Activated naive CD4-positive, alpha-beta T cell treated with anti-CD3 and anti-CD28 coated beads, Interleukin-2, amount 50 U/mL, for 24 hours (primary cell): ENCODE measurements at regions not wholly inside any gene's neighbourhood (a gene's known extent, or its start where the extent isn't known, plus 50 kb on each side); places are given as distances from the start of the nearest gene placed in this dataset.

ENCODE experiments used
- H3K27ac Mint-ChIP-seq: one replicate; pipeline ENCODE4 v1.8.0; 2021; ENCODE audit warnings: mild to moderate bottlenecking, mixed read lengths
- H3K27me3 Mint-ChIP-seq: one replicate; pipeline ENCODE4 v1.8.0; 2021; ENCODE audit warnings: mixed read lengths
- H3K36me3 Mint-ChIP-seq: one replicate; pipeline ENCODE4 v1.8.0; 2021; ENCODE audit warnings: mixed read lengths
- H3K4me1 Mint-ChIP-seq: one replicate; pipeline ENCODE4 v1.8.0; 2021; ENCODE audit warnings: mixed read lengths
- H3K4me3 Mint-ChIP-seq: one replicate; pipeline ENCODE4 v1.8.0; 2021; ENCODE audit warnings: mild to moderate bottlenecking, mixed read lengths
- H3K9me3 Mint-ChIP-seq: one replicate; pipeline ENCODE4 v1.8.0; 2021; ENCODE audit warnings: mixed read lengths

DNA sequence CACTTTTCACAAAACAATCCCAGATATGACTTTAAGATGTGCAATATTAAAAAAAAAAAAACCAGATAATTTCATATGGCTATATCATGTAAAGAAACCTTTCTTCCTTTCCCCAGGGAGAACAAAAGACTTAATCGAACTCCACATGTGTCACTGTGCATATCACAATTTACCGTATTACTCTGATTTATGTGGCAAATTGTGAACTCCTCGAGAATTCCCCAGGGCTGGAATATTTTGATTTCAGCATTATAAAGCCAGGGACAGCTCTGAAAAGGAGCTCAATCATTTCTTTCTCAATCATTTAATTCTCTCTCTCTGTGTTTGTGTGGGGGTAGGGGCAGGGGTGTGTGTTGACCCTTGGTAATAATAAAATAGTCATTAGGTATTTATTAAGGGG lies 165.8 kb downstream of the TDRD15 start:
- Mint-ChIP-seq H3K27ac (no peak overlapping the region), H3K27me3 (no peaks in the 10 kb centered on the region), H3K4me1 (no peaks in the 10 kb centered on the region), H3K9me3 (no peaks in the 10 kb centered on the region), H3K36me3 (no peaks in the 10 kb centered on the region), H3K4me3 (no peak overlapping the region)

DNA sequence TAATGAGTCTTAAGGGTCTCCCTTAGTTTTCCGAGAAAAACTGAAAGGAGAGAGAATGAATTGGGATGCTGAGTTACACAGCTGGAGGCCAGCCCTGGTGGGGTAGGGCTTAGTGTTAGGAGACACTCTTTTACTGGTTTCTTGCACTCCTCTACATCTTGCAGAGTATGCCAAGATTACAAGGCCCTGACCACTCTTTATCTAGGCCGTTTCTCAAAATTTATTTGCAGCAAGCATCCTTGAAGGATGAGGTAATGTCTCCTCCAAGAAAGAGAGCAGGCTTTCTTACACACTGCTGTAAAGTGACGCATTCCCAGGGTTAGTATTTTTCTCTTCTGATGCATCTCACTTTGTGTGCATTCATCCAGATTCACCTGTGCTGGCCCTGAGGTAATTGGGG lies 166.2 kb downstream of the TDRD15 start:
- no peaks in the 10 kb centered on the region for H3K9me3 Mint-ChIP-seq
- no peak overlapping the region for H3K27ac Mint-ChIP-seq
- no peaks in the 10 kb centered on the region for H3K27me3 Mint-ChIP-seq
- no peak overlapping the region for H3K4me3 Mint-ChIP-seq
- H3K4me1 Mint-ChIP-seq, result no peaks in the 10 kb centered on the region
- H3K36me3 Mint-ChIP-seq, result no peaks in the 10 kb centered on the region

DNA sequence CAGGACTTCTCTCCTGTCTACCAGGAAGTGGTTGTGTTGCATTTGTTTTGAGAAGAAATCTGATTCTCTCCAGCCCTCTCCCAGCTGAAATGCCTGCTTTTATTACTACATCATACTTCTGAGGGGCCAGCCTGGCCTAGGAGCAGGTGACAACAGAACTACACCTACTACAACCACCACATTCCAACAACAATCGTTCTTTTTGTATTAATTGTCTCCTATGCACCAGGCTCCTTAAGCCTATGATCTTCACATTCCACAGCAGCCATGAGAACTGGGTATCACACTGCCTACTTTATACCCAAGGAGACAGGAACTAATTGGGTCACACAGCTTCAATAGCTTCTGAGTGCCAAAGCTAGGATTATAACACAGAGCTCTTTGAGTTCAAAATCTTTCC lies 167.7 kb downstream of the TDRD15 start:
- no peaks in the 10 kb centered on the region for H3K9me3 Mint-ChIP-seq
- H3K4me1 Mint-ChIP-seq, result no peaks in the 10 kb centered on the region
- no peak overlapping the region for H3K4me3 Mint-ChIP-seq
- H3K27me3 Mint-ChIP-seq, result no peaks in the 10 kb centered on the region
- no peaks in the 10 kb centered on the region for H3K36me3 Mint-ChIP-seq
- no peak overlapping the region for H3K27ac Mint-ChIP-seq

DNA sequence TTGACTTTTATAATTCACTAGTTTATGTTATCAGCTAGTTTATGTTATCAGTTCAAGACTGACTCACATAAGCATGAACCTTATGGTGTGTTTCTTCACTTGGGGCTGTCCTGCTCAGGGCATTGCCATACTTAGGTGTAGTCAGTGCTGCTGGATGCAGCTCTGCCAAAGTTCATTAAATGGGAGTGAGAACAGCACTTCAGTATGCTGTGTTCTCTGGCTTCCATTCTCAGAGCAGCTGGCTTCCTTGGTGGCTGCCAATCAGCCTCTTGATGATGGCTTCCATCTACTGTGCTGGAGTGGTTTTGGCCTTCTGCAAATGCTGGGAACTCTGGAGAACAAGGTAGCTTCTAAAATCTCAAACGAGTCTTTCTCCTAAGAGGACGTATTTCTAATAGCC lies 170.7 kb downstream of the TDRD15 start:
- Mint-ChIP-seq H3K9me3 (no peaks in the 10 kb centered on the region), H3K36me3 (no peaks in the 10 kb centered on the region), H3K4me3 (no peak overlapping the region), H3K27me3 (peaks cover 2% of the 10 kb centered on the region), H3K4me1 (no peaks in the 10 kb centered on the region), H3K27ac (no peak overlapping the region)

DNA sequence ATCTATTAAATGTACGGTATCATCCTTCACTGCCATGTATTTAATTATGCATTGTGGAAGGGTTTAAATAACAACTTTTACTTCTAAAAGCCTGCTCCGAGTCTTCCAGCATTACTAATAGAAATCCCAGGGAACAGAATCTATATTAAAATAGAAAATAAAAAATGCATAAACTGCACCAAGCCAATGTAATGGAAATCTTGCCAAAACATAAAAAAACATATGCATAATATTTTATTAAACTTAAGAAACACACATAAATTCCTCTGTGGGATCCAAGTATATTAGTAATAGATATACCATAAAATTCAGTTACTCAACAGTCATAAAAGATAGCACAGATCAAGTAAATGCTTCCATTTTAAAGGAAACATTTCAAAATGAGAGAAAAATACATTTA lies 175.6 kb downstream of the TDRD15 start:
- H3K4me1 Mint-ChIP-seq, result no peaks in the 10 kb centered on the region
- H3K27me3 Mint-ChIP-seq, result peaks cover 2% of the 10 kb centered on the region
- H3K4me3 Mint-ChIP-seq, result no peak overlapping the region
- no peak overlapping the region for H3K27ac Mint-ChIP-seq
- no peaks in the 10 kb centered on the region for H3K36me3 Mint-ChIP-seq
- no peaks in the 10 kb centered on the region for H3K9me3 Mint-ChIP-seq

DNA sequence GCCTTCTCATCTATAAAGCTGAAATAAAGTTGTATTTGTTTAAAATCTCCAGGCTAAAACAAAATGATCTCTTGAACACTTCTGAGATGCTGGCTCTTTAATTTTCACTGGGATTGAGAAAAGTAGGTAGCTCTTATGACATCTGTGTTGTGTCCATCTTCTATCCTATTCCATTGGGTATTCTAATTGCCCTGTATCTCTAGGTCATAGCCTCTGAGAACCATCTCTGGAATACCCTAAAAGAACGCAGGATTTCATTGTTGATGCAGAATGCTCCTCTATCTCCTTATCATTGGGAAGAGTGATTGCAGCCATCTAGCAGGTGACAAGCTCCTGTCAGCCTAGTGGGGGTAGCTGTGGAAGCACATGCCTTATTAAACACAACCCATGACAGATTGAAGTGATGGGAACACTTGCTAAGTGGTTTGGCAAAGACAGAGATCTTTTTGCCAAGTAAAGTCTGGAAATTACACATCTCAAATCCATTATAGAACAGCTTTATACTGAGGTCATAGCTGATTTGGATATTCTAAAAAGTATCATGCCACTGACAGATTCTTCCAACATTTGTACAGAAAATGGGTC lies 178.2 kb downstream of the TDRD15 start:
- Mint-ChIP-seq H3K9me3 (no peaks in the 10 kb centered on the region), H3K4me1 (no peaks in the 10 kb centered on the region), H3K27me3 (no peaks in the 10 kb centered on the region), H3K27ac (no peak overlapping the region), H3K4me3 (no peak overlapping the region), H3K36me3 (no peaks in the 10 kb centered on the region)

DNA sequence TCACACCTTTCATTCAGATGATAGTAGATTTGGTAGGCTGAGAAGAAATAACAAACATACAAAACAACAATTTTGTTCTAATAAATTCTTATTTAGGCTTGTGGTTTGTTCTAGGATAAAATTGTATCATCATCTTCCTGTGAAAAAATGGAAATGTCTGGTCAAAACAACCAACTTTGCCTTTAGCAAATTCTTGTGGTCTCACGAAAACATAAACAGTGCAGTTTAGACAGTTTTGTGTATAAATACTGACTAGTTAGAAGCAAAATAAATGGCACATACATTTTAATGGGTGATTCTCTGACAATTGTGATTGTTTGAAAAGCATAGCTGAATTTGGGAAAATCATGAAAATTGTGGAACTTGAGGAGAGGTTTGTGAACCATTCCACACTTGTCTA lies 180.1 kb downstream of the TDRD15 start:
- H3K27me3 Mint-ChIP-seq, result no peaks in the 10 kb centered on the region

DNA sequence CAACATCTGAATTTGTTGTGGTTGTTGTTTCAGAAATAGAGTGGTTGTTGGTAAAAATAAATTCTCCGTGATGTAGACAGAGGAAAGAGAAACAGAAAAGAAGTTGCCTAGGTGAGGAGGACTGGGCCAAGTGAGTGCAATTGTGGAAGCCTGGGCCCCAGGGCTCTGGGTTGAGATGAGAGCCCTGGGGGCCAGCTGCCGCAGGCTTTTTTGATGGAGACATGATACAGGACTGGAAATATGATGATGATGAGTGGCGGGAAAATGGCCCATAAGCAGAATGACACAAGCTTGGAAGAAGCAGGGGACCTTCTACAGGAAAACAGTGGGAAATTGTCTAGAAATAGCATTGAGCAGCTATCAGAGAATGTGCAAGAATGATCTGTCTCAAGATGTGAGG lies 181.8 kb downstream of the TDRD15 start:
- H3K36me3 Mint-ChIP-seq, result no peaks in the 10 kb centered on the region
- no peak overlapping the region for H3K27ac Mint-ChIP-seq
- H3K4me1 Mint-ChIP-seq, result no peaks in the 10 kb centered on the region
- no peaks in the 10 kb centered on the region for H3K9me3 Mint-ChIP-seq
- H3K27me3 Mint-ChIP-seq, result no peaks in the 10 kb centered on the region
- H3K4me3 Mint-ChIP-seq, result no peak overlapping the region

More for the DNA sequence above, 180.1 kb downstream of the TDRD15 start:
- Mint-ChIP-seq H3K9me3 (no peaks in the 10 kb centered on the region), H3K27ac (no peak overlapping the region), H3K4me3 (no peak overlapping the region), H3K36me3 (no peaks in the 10 kb centered on the region), H3K4me1 (no peaks in the 10 kb centered on the region)

DNA sequence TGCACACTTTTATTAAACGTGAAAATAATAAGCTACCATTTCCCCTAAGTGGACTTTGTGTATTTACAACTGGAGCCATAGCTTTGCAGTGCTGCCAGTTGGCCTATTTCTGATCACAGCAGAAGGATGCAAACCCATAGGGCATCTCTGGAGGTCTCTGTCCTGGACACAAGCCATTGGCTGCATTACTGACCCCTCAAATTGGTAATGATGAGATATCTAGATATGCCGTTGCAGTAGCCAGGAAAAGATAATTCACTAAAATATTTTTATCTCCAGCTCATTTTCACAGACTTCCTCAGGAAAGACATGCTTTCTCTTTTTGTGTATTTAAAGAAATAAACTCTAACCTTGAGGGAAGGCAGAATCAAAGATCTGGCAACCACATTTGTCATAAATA lies 182.5 kb downstream of the TDRD15 start:
- H3K9me3 Mint-ChIP-seq, result no peaks in the 10 kb centered on the region
- H3K4me1 Mint-ChIP-seq, result no peaks in the 10 kb centered on the region
- no peak overlapping the region for H3K27ac Mint-ChIP-seq
- no peaks in the 10 kb centered on the region for H3K27me3 Mint-ChIP-seq
- no peak overlapping the region for H3K4me3 Mint-ChIP-seq
- no peaks in the 10 kb centered on the region for H3K36me3 Mint-ChIP-seq

DNA sequence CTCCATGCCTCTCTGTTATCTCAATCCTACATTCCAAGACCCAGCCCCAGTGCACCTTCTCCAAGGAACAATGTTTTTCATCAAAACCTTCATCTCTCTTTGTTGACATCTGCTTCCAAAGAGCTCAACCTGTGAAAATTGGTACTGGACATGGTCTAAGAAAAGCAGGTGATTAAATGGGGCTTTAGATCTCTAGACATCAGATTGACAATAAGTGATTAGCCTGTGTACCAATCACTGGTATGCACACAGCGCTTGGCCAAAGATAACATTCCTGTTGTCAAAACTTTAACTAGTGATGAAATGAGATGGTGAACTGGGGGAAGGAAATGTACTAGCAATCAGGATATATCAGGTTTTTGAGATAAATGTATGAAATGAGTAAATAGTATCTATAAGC lies 183.3 kb downstream of the TDRD15 start:
- H3K4me1 Mint-ChIP-seq, result no peaks in the 10 kb centered on the region
- no peaks in the 10 kb centered on the region for H3K9me3 Mint-ChIP-seq
- H3K27ac Mint-ChIP-seq, result no peak overlapping the region
- no peaks in the 10 kb centered on the region for H3K27me3 Mint-ChIP-seq
- H3K36me3 Mint-ChIP-seq, result no peaks in the 10 kb centered on the region
- no peak overlapping the region for H3K4me3 Mint-ChIP-seq

DNA sequence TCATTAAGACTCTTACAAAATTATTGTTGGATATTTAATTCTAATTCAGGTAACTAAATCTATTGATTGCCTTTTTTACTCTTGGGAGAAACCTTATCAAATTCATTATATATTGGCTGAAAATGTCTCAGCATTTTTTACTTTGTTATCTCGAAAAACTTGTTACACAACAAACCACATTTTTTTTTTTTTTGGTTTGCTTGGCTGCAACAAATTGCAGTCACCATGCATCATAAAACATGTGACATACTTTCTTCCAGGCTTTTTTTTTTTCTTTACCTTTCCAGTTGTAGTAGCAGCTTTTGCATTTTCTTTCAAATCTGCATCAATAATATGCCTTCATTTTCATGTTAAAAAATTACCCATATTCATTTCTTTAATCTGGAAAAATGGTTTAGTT lies 186.7 kb downstream of the TDRD15 start:
- no peaks in the 10 kb centered on the region for H3K4me1 Mint-ChIP-seq
- no peaks in the 10 kb centered on the region for H3K27me3 Mint-ChIP-seq
- H3K9me3 Mint-ChIP-seq, result no peaks in the 10 kb centered on the region
- H3K4me3 Mint-ChIP-seq, result no peak overlapping the region
- H3K27ac Mint-ChIP-seq, result no peak overlapping the region
- no peaks in the 10 kb centered on the region for H3K36me3 Mint-ChIP-seq

DNA sequence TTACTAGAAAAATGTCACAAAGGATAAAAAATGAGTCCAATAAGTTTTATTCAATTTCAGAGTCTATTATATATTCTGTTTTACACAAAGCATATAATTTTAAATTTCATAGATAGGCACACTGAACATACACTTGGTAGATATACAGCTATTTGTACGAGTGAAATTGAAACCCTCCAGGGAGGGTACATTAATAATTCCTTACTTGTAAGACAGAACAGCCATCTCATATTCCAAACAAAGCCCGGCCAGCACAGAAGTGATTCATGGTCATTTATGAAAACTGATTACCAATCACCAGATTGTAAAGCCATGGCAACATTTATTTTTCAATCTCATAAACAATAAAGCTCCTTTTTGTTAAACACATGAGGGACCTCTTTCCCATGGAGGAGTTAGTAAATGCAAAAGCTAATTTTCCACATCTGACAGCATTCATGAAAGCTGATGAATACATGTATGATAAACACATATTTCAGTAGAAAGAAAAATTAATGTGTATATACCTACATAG lies 190.6 kb downstream of the TDRD15 start:
- H3K4me1 Mint-ChIP-seq, result no peaks in the 10 kb centered on the region
- H3K9me3 Mint-ChIP-seq, result no peaks in the 10 kb centered on the region
- H3K27ac Mint-ChIP-seq, result no peak overlapping the region
- H3K27me3 Mint-ChIP-seq, result peaks cover 2% of the 10 kb centered on the region
- no peak overlapping the region for H3K4me3 Mint-ChIP-seq
- H3K36me3 Mint-ChIP-seq, result no peaks in the 10 kb centered on the region

DNA sequence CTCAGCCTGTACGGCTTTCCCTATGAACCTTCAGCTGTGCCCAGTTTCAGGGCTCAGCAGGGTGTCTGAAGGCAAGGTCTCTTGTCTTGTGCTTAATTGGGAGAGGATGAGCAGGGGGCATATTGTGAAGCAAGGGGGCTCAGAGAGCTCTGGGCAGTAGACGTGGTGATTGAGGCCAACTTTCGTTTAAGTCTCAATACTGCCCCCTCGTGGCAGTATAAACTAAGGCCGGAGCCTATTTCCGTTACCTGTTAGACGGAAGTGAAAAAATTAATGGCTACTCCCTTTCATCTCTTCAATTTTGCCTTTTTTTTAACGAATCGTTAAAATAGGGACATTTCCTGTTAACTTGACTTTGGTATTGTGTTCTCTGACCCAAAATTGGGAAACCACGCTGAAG lies 193.4 kb downstream of the TDRD15 start:
- peaks cover 2% of the 10 kb centered on the region for H3K27me3 Mint-ChIP-seq
- no peak overlapping the region for H3K27ac Mint-ChIP-seq
- no peaks in the 10 kb centered on the region for H3K9me3 Mint-ChIP-seq
- no peak overlapping the region for H3K4me3 Mint-ChIP-seq
- no peaks in the 10 kb centered on the region for H3K36me3 Mint-ChIP-seq
- H3K4me1 Mint-ChIP-seq, result no peaks in the 10 kb centered on the region

DNA sequence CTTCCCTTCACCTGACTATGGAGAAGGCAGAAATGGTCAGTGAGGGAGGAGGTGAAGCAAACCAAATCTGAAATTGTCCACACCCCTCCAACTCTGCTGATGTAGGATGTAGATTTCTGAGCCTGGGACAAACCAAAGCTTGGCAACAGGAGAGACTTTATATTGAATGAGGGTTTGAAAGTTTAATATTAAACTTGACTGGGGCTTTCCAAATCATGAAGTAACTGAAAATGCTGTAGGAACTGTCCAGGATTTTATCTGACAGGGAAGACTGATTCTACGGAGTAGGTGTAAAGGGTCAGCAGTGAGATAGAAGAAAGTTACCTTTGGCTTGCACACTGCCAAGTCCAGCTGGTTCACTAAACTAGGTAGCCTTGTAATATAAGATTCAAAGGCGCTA lies 194.5 kb downstream of the TDRD15 start:
- peaks cover 2% of the 10 kb centered on the region for H3K27me3 Mint-ChIP-seq

DNA sequence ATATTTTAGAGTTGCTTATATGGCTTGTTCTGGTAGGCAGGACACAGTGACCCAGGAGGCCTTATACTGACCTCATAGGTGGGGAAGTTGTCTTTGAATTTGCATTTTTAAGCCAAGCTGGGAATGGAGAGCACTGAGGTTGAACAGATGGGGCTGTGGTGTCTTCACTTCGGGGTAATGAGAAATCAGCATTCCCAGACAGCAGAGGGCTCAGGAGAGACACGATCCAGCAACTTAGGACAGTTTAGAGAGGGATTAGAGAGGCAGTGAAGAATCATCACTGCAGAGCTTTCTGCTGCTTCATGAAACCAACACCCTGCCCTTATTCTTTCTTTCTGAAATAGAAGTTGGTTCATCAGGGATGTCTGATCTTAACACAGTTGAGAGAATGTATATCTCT lies 202.4 kb downstream of the TDRD15 start:
- no peaks in the 10 kb centered on the region for H3K4me1 Mint-ChIP-seq
- no peak overlapping the region for H3K27ac Mint-ChIP-seq
- H3K27me3 Mint-ChIP-seq, result no peaks in the 10 kb centered on the region
- H3K4me3 Mint-ChIP-seq, result no peak overlapping the region
- H3K36me3 Mint-ChIP-seq, result no peaks in the 10 kb centered on the region
- peaks cover 5% of the 10 kb centered on the region for H3K9me3 Mint-ChIP-seq

More for the DNA sequence above, 194.5 kb downstream of the TDRD15 start:
- H3K9me3 Mint-ChIP-seq, result no peaks in the 10 kb centered on the region
- H3K4me1 Mint-ChIP-seq, result no peaks in the 10 kb centered on the region
- no peak overlapping the region for H3K27ac Mint-ChIP-seq
- H3K36me3 Mint-ChIP-seq, result no peaks in the 10 kb centered on the region
- no peak overlapping the region for H3K4me3 Mint-ChIP-seq

DNA sequence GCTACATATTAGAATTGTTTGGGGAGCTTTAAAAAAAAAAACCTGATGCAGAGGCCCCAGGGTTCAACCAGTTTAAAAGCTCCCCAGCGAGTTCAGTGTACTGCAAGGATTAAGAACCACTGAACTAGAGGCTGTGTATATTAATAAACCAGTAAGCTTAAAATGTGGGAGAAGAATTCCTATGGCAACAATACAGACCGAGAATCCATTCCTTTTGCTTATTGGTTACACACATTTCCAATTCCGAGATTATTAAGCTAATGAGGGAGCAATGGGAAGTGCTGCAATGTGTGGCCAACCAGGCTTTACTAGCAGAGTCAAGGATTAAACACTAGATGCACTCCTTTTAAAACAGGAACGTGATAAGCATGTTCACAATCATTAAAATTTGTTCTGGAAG lies 204.4 kb downstream of the TDRD15 start:
- Mint-ChIP-seq H3K4me3 (no peak overlapping the region), H3K27ac (no peak overlapping the region), H3K4me1 (no peaks in the 10 kb centered on the region), H3K36me3 (no peaks in the 10 kb centered on the region), H3K27me3 (no peaks in the 10 kb centered on the region), H3K9me3 (peaks cover 5% of the 10 kb centered on the region)

DNA sequence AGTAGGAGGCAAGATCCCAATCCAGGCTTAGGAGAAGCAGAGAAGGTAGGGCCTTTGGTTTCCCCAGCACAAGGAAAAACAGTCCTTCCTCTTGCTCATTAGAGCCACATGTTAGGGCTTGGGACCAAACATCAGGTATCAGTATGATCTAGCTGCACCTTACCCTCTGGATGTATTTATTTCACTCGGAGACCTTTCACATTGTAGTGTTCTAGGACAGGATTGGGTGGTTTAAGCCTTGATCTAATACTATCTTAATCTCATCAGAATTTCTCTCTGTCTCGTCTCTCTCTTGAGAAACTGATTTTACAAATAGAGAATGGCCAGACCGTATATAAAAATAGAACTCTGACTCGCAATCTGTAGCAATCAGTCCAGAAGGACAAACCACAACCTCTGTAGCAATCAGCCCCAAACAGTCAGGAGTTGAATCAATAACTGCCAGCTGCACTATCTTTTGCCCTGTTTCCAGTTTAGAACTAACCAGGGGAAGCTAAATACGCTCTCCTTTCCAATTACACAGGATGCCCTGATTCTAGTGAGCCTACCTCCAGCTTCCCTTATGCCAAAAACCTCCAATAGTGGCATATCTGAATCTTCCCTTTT lies 207.1 kb downstream of the TDRD15 start:
- Mint-ChIP-seq H3K9me3 (no peaks in the 10 kb centered on the region), H3K4me1 (no peaks in the 10 kb centered on the region), H3K27ac (no peak overlapping the region), H3K27me3 (no peaks in the 10 kb centered on the region), H3K4me3 (no peak overlapping the region), H3K36me3 (no peaks in the 10 kb centered on the region)
